Effector memory CD8-positive, alpha-beta T cell (primary cell): ENCODE measurements at regions not wholly inside any gene's neighbourhood (a gene's known extent, or its start where the extent isn't known, plus 50 kb on each side); places are given as distances from the start of the nearest gene placed in this dataset.

Experiments used
- ATAC-seq: fragments of 150-1000 bp; cut with Tn5 transposase; replicated peaks from 2 replicates; pipeline ENCODE4 v1.10.0; 2021; ENCODE audit warnings: mild to moderate bottlenecking, moderate library complexity
- DNase-seq, 3 experiments: peaks; one replicate each; pipeline ENCODE4 v3.0.0; 2021
- H3K27ac Mint-ChIP-seq, 2 donors: one replicate each; pipeline ENCODE4 v1.8.0; 2022; ENCODE audit warnings: mild to moderate bottlenecking in 2 of 2, mixed read lengths in 2 of 2, moderate library complexity in 2 of 2
- H3K27me3 Mint-ChIP-seq, 2 donors: one replicate each; pipeline ENCODE4 v1.8.0; 2022; ENCODE audit warnings: mixed read lengths in 2 of 2
- H3K36me3 Mint-ChIP-seq: one replicate; pipeline ENCODE4 v1.8.0; 2022; ENCODE audit warnings: mild to moderate bottlenecking, moderate library complexity, mixed read lengths; ENCODE audit not compliant: insufficient read depth
- H3K4me1 Mint-ChIP-seq, 2 donors: one replicate each; pipeline ENCODE4 v1.8.0; 2022; ENCODE audit warnings: low read depth in 2 of 2, mixed read lengths in 2 of 2
- H3K4me3 Mint-ChIP-seq, 2 donors: one replicate each; pipeline ENCODE4 v1.8.0; 2022; ENCODE audit warnings: mild to moderate bottlenecking in 2 of 2, mixed read lengths in 2 of 2, moderate library complexity in 2 of 2
- H3K9me3 Mint-ChIP-seq, 2 donors: one replicate each; pipeline ENCODE4 v1.8.0; 2022; ENCODE audit warnings: mixed read lengths in 2 of 2

DNA sequence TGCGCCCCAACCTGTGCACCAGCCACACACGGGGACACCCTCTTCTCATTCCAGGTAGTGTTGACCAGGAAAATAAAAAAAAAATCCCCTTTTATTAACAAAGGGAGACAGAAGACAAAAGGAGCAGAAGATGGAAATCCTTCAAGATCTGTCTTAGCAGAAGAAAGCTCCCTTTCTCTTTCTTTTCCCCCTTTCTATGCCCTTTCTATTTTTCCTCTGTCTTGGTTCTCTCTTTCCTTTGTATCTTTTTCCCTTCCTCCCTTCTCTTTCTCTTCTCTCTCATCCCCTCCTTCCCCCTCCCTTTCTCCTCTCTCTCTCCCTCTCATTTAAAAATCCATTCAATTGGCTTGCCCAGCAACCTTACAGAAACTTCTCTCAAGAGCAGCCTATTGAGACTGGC is 254.1 kb upstream of the ZFHX3 start:
- H3K4me1 Mint-ChIP-seq = no peaks in the 10 kb centered on the region
- ATAC-seq = no peak
- H3K36me3 Mint-ChIP-seq = no peaks in the 10 kb centered on the region

DNA sequence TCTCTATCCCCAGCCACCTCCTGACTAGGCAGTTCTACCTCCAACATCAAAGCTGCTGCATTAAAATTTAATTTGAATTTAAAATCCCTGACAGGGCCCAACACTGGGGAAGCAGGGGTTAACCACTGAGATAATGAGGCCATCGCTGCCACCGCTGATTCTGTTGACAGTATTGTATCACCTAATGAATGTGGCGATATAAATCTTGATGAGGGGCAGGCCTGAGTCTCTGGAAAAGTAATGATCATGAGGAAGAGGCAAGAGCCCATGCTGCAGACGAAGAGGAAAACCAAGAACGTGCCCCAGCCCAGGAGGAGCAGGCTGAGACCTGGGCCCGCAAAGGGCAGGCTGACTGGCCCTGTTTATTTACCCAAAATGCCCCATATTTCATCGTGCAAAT is 251.4 kb upstream of the ZFHX3 start:
- no peak overlapping the region for H3K4me3 Mint-ChIP-seq
- ATAC-seq (no peak), DNase-seq (no peak)
- H3K27me3 Mint-ChIP-seq = no peaks in the 10 kb centered on the region
- no peaks in the 10 kb centered on the region for H3K4me1 Mint-ChIP-seq
- peaks cover 1 to 5% of the 10 kb centered on the region in 2 donors for H3K9me3 Mint-ChIP-seq
- H3K36me3 Mint-ChIP-seq = no peaks in the 10 kb centered on the region
- H3K27ac Mint-ChIP-seq = no peak overlapping the region

More for the DNA sequence above, 254.1 kb upstream of the ZFHX3 start:
- Mint-ChIP-seq H3K9me3 (peaks cover 6 to 10% of the 10 kb centered on the region in 2 donors), H3K27ac (no peak overlapping the region), H3K4me3 (no peak overlapping the region), H3K27me3 (no peaks in the 10 kb centered on the region)
- DNase-seq = no peak

DNA sequence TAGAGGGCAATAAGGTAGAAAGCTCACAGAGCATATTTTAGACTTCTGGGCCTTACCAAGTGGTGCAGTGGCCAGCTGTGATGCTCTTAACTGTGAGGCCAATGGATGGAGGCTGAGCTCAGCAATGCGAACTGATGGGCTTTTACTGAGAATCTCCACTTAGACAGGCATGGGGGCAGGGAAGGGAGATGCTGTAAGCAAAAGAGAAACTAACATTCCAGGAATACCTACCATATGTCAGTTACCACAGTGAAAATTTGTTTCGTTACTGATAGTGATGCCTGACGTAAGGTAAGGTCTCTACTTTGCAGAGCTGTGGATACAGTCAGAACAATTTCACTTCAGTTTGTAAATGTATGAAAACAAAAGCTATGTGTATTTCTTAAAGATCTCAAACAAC is 250.6 kb upstream of the ZFHX3 start:
- no peak overlapping the region for H3K4me3 Mint-ChIP-seq
- H3K9me3 Mint-ChIP-seq = peaks cover 0 to 1% of the 10 kb centered on the region in 2 donors
- no peaks in the 10 kb centered on the region for H3K36me3 Mint-ChIP-seq
- no peak overlapping the region for H3K27ac Mint-ChIP-seq
- DNase-seq (no peak), ATAC-seq (no peak)
- H3K27me3 Mint-ChIP-seq = no peaks in the 10 kb centered on the region
- H3K4me1 Mint-ChIP-seq = no peaks in the 10 kb centered on the region

DNA sequence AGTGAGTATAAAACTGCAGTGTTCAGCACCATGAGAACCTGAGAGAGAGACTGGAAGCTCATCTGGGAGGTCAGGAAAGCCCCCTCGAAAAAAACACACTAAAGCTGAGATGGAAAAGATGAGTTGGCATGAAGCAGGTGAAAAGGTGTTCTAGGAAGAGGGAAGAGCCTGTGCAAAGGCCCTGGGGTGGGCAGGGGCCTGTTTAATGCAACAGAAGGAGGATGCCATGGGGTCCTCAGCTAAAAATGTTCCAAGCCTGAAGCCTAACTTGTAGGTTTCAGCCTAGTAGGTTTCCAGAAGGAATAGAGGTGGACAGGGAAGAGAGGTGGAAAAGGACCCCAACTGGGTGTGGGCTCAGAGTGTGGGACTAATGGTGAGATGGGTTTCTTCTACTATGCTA is 242.3 kb upstream of the ZFHX3 start:
- Mint-ChIP-seq H3K4me1 (no peaks in the 10 kb centered on the region), H3K4me3 (no peak overlapping the region), H3K9me3 (peaks cover 6 to 8% of the 10 kb centered on the region in 2 donors), H3K27ac (no peak overlapping the region), H3K27me3 (no peaks in the 10 kb centered on the region), H3K36me3 (no peaks in the 10 kb centered on the region)
- ATAC-seq (no peak), DNase-seq (no peak)

DNA sequence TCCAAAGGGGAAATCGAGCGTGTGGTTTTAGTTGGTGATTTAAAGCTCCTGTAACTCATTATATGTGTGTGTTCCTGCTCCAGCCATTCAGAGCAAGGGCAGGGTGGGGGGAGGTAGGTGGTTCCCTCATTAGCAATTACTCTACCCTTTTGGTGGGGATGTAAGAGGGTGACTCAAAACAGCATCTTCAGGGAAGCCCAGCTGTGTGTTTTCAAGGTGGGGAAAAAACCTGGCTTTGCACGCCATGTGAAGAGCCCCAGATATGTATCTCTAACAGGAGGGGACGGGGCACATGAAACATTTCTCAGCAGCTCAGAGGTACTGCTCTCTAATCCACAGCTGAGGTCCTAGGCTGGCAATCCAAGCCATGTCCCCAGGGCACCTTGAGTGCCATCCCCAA is 241.3 kb upstream of the ZFHX3 start:
- no peak for ATAC-seq
- H3K27ac Mint-ChIP-seq = no peak overlapping the region
- H3K36me3 Mint-ChIP-seq = peaks cover 3% of the 10 kb centered on the region
- no peak for DNase-seq
- no peaks in the 10 kb centered on the region for H3K4me1 Mint-ChIP-seq
- H3K4me3 Mint-ChIP-seq = no peak overlapping the region
- H3K9me3 Mint-ChIP-seq = peaks cover 8% of the 10 kb centered on the region in 2 donors
- H3K27me3 Mint-ChIP-seq = no peaks in the 10 kb centered on the region

DNA sequence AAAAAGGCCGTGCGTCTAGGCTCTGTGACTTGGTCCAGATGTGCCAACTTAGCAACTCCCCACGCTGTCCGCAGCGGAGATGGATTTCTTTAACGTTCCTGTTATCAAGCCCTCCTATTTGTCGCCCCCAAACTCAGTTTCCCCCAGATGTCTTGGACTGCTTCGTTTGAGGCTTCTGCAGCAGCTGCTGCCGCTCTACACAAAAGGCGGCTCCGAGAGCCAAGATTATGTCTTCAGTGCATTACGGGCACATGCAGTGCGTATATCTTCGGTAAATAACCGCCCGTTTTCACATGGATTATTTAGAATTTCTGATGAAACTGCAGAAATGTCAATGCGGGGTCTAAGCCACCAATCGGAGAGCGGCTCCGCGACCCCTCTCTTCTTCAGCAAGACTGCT is 240.6 kb upstream of the ZFHX3 start:
- no peak overlapping the region for H3K4me3 Mint-ChIP-seq
- peaks cover 8% of the 10 kb centered on the region in 2 donors for H3K9me3 Mint-ChIP-seq
- H3K27me3 Mint-ChIP-seq = no peaks in the 10 kb centered on the region
- H3K27ac Mint-ChIP-seq = no peak overlapping the region
- ATAC-seq (no peak), DNase-seq (no peak)
- H3K4me1 Mint-ChIP-seq = no peaks in the 10 kb centered on the region
- H3K36me3 Mint-ChIP-seq = peaks cover 3% of the 10 kb centered on the region

DNA sequence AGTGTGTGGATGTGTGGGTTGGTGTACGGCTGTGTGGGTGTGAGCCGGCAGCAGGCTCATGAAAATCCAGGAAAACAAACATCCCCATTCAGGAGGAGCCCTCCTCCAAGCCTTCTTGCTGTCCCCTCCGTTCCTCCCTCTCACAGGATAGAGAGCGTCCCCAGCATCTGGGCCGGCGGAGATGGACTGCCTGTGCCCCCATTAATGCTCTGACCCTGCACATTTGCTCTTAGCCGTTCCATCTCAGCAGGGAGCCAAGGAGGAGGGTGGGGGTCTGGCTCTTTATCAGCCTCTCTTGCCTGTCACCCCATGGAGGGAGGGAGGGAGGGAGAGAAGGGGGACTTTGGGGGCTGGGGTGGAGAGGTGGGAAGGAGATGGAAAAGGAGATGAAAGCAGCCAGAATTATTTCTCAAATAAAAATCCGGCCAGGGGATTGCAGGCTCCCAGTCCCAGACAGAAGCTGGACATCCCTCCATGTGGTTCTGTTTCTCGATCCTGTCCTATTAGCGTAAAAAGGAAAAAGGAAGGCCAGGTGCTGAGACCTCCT is 240.0 kb upstream of the ZFHX3 start:
- ATAC-seq (no peak), DNase-seq (no peak)
- Mint-ChIP-seq H3K4me3 (no peak overlapping the region), H3K9me3 (peaks cover 5 to 8% of the 10 kb centered on the region in 2 donors), H3K27me3 (no peaks in the 10 kb centered on the region), H3K4me1 (no peaks in the 10 kb centered on the region), H3K27ac (no peak overlapping the region), H3K36me3 (peaks cover 3% of the 10 kb centered on the region)

DNA sequence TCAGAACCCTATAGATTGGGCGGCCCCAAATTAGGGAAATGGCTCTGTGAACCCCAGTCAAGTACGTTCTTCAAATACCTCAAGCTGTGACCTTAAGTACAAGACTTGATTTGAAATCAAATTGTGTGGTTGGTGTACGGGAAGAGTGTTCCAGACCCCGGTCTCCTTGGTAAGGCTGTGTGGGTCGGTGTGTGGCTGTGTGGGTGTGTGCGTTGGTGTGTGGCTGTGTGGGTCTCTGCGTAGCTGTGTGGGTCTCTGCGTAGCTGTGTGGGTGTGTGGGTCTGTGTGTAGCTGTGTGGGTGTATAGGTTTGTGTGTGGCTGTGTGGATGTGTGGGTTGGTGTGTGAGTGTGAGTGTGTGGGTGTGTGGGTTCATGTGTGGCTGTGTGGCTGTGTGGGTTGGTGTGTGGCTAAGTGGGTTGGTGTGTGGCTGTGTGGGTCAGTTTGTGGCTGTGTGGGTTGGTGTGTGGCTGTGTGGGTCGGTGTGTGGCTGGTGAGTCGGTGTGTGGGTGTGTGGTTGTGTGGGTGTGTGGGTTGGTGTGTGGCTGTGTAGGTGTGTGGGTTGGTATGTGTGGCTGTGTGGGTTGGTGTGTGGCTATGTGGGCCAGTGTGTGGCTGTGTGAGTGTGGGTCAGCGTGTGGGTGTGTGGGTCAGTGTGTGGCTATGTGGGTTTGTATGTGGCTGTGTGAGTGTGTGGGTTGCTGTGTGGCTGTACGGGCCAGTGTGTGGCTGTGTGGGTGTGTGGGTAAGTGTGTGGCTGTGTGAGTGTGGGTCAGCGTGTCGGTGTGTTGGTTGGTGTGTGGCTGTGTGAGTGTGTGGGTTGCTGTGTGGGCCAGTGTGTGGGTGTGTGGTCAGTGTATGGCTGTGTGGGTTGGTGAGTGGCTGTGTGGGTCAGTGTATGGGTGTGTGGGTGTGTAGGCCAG is 238.7 kb upstream of the ZFHX3 start:
- Mint-ChIP-seq H3K27ac (no peak overlapping the region), H3K4me3 (no peak overlapping the region), H3K9me3 (peaks cover 0 to 6% of the 10 kb centered on the region in 2 donors), H3K27me3 (no peaks in the 10 kb centered on the region), H3K4me1 (no peaks in the 10 kb centered on the region), H3K36me3 (peaks cover 3% of the 10 kb centered on the region)
- ATAC-seq (no peak), DNase-seq (no peak)

DNA sequence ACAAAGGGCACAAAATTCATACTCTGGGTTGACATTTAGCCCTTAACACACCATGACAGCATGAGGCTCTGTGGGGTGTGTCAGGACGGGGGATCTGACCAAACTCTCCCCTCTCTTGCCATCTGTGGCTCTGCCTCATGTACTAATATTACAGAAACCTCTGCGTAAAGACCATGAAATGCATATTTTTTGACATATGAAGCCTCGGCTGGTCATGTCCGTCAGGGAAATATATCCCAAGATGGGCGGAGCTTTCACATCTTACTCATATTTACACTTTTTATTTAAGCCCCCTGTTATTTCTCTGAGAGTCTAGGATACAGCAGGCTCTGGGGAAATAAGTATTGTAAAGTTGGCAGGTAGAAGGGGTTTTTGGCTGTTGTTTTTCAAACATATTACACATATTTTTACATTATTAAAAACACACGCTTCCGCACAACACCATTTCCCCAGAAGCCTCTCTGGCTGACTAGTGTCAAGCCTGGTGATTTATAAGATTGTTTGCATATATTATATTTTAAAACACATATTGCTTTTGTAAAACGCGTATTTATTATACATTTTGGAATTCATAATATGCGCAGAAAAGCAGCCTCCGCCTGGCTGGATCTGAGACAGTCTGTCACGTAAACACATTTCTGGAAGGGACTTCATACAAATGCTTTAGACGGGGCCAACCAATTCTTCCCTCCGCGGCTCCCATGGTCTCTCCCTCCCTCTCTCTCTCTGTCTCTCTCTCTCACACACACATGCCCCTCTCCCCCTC is 237.7 kb upstream of the ZFHX3 start:
- no peak for DNase-seq
- no peak overlapping the region for H3K4me3 Mint-ChIP-seq
- H3K9me3 Mint-ChIP-seq = peaks cover 7% of the 10 kb centered on the region in 2 donors
- ATAC-seq = no peak
- no peak overlapping the region for H3K27ac Mint-ChIP-seq
- peaks cover 3% of the 10 kb centered on the region for H3K36me3 Mint-ChIP-seq
- no peaks in the 10 kb centered on the region for H3K4me1 Mint-ChIP-seq
- H3K27me3 Mint-ChIP-seq = no peaks in the 10 kb centered on the region

DNA sequence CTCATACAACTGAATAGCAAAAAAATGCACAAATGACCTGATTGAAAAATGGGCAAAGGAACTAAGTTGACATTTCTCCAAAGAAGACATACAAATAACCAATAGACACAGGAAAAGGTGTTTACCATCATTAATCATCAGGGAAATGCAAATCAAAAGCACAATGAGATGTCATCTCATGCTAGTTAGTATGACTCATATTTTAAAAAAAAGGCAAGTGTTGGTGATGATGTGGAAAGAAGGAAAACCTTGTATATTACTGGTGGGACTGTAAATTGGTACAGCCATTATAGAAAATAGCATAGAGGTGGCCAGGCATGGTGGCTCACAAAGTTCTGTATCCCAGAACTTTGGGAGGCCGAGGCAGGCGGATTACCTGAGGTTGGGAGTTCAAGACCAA is 232.5 kb upstream of the ZFHX3 start:
- Mint-ChIP-seq H3K4me3 (no peak overlapping the region), H3K36me3 (peaks cover 3% of the 10 kb centered on the region), H3K4me1 (no peaks in the 10 kb centered on the region), H3K27me3 (no peaks in the 10 kb centered on the region), H3K27ac (no peak overlapping the region), H3K9me3 (peaks cover 4 to 21% of the 10 kb centered on the region in 2 donors)
- ATAC-seq = no peak
- no peak for DNase-seq

DNA sequence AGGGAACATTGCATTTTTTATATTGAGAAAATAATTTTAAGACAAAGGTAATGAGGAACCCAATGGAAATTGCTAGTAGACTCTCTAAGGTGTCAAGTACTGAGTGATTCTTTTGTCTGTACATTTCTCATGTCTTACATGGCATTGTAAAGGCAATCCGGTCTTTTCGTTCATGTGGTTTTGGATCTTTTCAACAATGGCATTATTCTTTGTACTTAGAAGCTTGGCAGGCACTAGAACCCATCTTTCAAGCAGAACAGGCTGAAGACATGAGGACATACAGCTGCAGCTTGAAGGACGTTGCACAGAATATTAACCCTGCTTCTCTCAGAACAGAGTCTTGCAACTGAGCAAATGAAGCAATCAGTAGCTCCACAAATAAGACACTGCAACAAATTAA is 231.5 kb upstream of the ZFHX3 start:
- Mint-ChIP-seq H3K27me3 (no peaks in the 10 kb centered on the region), H3K4me1 (no peaks in the 10 kb centered on the region)
- no peak for DNase-seq

DNA sequence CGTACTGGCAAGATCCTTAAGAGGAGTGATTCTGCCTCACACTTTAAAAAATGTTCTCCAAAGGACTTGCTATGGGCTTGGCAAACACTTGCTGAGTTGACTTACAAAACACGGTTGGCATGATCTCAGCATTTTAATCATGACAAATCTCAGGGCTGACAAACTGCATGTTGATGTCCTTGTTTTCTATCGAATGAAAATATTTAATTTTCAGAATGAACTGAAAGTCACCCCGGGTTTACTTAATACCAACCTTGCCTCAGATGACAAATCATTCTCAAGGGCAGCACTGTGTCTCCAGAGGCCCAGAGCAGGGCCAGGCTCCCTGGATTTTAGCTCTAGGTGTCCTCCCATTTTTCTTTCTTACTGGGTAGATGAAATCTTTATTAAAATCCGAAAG is 229.1 kb upstream of the ZFHX3 start:
- no peaks in the 10 kb centered on the region for H3K4me1 Mint-ChIP-seq
- H3K27ac Mint-ChIP-seq = no peak overlapping the region
- peaks cover 2 to 21% of the 10 kb centered on the region in 2 donors for H3K9me3 Mint-ChIP-seq
- no peak for ATAC-seq
- no peak for DNase-seq
- H3K4me3 Mint-ChIP-seq = no peak overlapping the region
- H3K36me3 Mint-ChIP-seq = no peaks in the 10 kb centered on the region
- no peaks in the 10 kb centered on the region for H3K27me3 Mint-ChIP-seq

More for the DNA sequence above, 231.5 kb upstream of the ZFHX3 start:
- H3K36me3 Mint-ChIP-seq = no peaks in the 10 kb centered on the region
- ATAC-seq = no peak
- no peak overlapping the region for H3K27ac Mint-ChIP-seq
- peaks cover 2 to 21% of the 10 kb centered on the region in 2 donors for H3K9me3 Mint-ChIP-seq
- H3K4me3 Mint-ChIP-seq = no peak overlapping the region

DNA sequence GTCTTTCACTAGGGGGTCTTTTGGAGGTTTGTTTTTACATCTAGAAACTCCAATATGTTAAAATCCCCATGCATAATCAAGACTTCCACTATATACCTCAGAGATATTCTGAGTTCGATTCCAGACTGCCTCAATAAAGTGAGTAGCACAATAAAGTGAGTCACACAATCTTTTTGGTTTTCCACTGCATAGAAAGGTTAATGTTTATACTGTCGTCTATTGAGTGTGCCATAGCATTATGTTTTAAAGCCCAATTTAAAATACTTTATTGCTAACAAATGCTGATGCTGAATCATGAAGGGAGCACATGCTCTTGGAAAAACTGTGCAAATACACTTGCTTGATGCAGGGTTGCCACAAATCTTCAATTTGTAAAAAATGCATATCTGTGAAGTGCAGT is 227.5 kb upstream of the ZFHX3 start:
- Mint-ChIP-seq H3K4me1 (no peaks in the 10 kb centered on the region), H3K4me3 (no peak overlapping the region), H3K27ac (no peak overlapping the region), H3K9me3 (peaks cover 0 to 13% of the 10 kb centered on the region in 2 donors), H3K36me3 (no peaks in the 10 kb centered on the region), H3K27me3 (no peaks in the 10 kb centered on the region)
- ATAC-seq (no peak), DNase-seq (no peak)
